Inflammatory macrophage treated with lipopolysaccharide for 4 hours (primary cell): ENCODE measurements at regions not wholly inside any gene's neighbourhood (a gene's known extent, or its start where the extent isn't known, plus 50 kb on each side); places are given as distances from the start of the nearest gene placed in this dataset.
A peak's percentile ranks its signal among the peaks of the same experiment; 100 is the strongest.

Experiments used
- DNase-seq: peaks from one replicate; pipeline ENCODE4 v3.0.0-alpha.2; 2020

- DNase-seq = peak; percentile 0
Observed at GRCh38 chrX:21056622-21057021, 317.6 kb upstream of the CNKSR2 start.

- DNase-seq = no peak
Observed at GRCh38 chrX:21047034-21047455, 327.2 kb upstream of the CNKSR2 start.

GRCh38 chrX:21014326-21014725, 359.9 kb upstream of the CNKSR2 start:
- no peak for DNase-seq

GRCh38 chrX:21004835-21005234, 369.4 kb upstream of the CNKSR2 start:
- no peak for DNase-seq

- DNase-seq = no peak
Observed at GRCh38 chrX:20995829-20996228, 378.4 kb upstream of the CNKSR2 start.

GRCh38 chrX:20989361-20989760, 384.9 kb upstream of the CNKSR2 start:
- no peak for DNase-seq

GRCh38 chrX:20988804-20989203, 385.4 kb upstream of the CNKSR2 start:
- no peak for DNase-seq

GRCh38 chrX:20988118-20988517, 386.1 kb upstream of the CNKSR2 start:
- DNase-seq = no peak

- no peak for DNase-seq
Observed at GRCh38 chrX:20980426-20980825, 393.8 kb upstream of the CNKSR2 start.

- DNase-seq = no peak
Observed at GRCh38 chrX:20974326-20974725, 399.9 kb upstream of the CNKSR2 start.

GRCh38 chrX:20973038-20973437, 401.2 kb upstream of the CNKSR2 start:
- DNase-seq = no peak

GRCh38 chrX:20971250-20971649, 403.0 kb upstream of the CNKSR2 start:
- no peak for DNase-seq

- DNase-seq = no peak
Observed at GRCh38 chrX:20969565-20969964, 404.7 kb upstream of the CNKSR2 start.

- DNase-seq = no peak
Observed at GRCh38 chrX:20968996-20969395, 405.2 kb upstream of the CNKSR2 start.

- DNase-seq = no peak
Observed at GRCh38 chrX:20967725-20968124, 406.5 kb upstream of the CNKSR2 start.

- DNase-seq = no peak
Observed at GRCh38 chrX:20965270-20966044, 408.8 kb upstream of the CNKSR2 start.

GRCh38 chrX:20954014-20954413, 420.2 kb upstream of the CNKSR2 start:
- DNase-seq = no peak

- DNase-seq = no peak
Observed at GRCh38 chrX:20952180-20952579, 422.0 kb upstream of the CNKSR2 start.

GRCh38 chrX:20951016-20951810, 423.0 kb upstream of the CNKSR2 start:
- no peak for DNase-seq

GRCh38 chrX:20947411-20947912, 426.8 kb upstream of the CNKSR2 start:
- DNase-seq = no peak

- DNase-seq = no peak
Observed at GRCh38 chrX:20913760-20914159, 460.5 kb upstream of the CNKSR2 start.

- no peak for DNase-seq
Observed at GRCh38 chrX:20906571-20906970, 467.6 kb upstream of the CNKSR2 start.

GRCh38 chrX:20884565-20884964, 489.7 kb upstream of the CNKSR2 start:
- DNase-seq = no peak

- no peak for DNase-seq
Observed at GRCh38 chrX:20863649-20864048, 510.6 kb upstream of the CNKSR2 start.
